NT2/D1 (cell line): ENCODE measurements at regions not wholly inside any gene's neighbourhood (a gene's known extent, or its start where the extent isn't known, plus 50 kb on each side); places are given as distances from the start of the nearest gene placed in this dataset.

Experiments
- DNase-seq: peaks from one replicate; pipeline ENCODE4 v3.0.0-alpha.2; 2011; ENCODE audit warnings: low read depth, low spot score
- H3K27me3 ChIP-seq: 2 replicates; pipeline ENCODE4 v1.6.0; 2011; ENCODE audit warnings: mild to moderate bottlenecking; ENCODE audit not compliant: insufficient read length, insufficient read depth
- H3K36me3 ChIP-seq: 2 replicates; pipeline ENCODE4 v1.6.1; 2011; ENCODE audit warnings: mild to moderate bottlenecking, low read length, mixed read lengths; ENCODE audit not compliant: insufficient read depth, insufficient read length
- H3K4me1 ChIP-seq: 2 replicates; pipeline ENCODE4 v1.5.1; 2011; ENCODE audit not compliant: insufficient read depth, insufficient read length
- H3K4me3 ChIP-seq: 2 replicates; pipeline ENCODE4 v1.5.1; 2011; ENCODE audit warnings: low read depth; ENCODE audit not compliant: insufficient read length
- H3K9ac ChIP-seq: 2 replicates; pipeline ENCODE4 v1.6.0; 2011; ENCODE audit warnings: low read depth; ENCODE audit not compliant: insufficient read length
- H3K9me3 ChIP-seq: 2 replicates; pipeline ENCODE4 v1.5.1; 2011; ENCODE audit warnings: mild to moderate bottlenecking, low read length; ENCODE audit not compliant: insufficient read depth
- SUZ12 ChIP-seq: IDR thresholded peaks from 2 replicates; pipeline ENCODE4 v1.6.1; 2011; ENCODE audit not compliant: insufficient read length, insufficient read depth; ENCODE audit errors: extremely low read depth
- YY1 ChIP-seq: IDR thresholded peaks from 2 replicates; pipeline ENCODE4 v1.6.1; 2011; ENCODE audit not compliant: insufficient read length, insufficient read depth
- ZNF274 ChIP-seq: IDR thresholded peaks from 2 replicates; pipeline ENCODE4 v1.6.1; 2011; ENCODE audit warnings: mild to moderate bottlenecking, low read depth, low read length

DNA sequence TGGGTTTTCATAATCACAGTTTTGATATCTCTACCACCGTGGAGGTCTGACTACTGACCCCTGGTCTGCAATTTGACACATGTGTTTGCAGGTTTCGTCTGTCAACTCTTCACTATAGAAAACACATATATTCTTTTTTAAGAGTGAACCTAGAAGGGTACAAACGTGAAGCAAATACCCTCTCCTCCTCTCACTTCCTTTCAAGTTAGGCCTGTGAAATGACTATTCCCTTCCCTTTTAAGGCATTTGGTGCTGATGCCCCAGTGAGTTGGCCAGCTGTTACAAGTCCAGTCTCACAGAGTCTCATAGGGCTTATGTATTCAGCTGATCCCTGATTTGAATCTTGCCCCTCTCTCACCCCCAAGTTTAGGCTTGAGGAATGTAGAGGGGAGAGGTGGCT is 742.0 kb upstream of the IGFBP3 start:
- no peak overlapping the region for H3K4me3 ChIP-seq
- TF ChIP-seq YY1 (no peak), ZNF274 (no peak), SUZ12 (no peak)

DNA sequence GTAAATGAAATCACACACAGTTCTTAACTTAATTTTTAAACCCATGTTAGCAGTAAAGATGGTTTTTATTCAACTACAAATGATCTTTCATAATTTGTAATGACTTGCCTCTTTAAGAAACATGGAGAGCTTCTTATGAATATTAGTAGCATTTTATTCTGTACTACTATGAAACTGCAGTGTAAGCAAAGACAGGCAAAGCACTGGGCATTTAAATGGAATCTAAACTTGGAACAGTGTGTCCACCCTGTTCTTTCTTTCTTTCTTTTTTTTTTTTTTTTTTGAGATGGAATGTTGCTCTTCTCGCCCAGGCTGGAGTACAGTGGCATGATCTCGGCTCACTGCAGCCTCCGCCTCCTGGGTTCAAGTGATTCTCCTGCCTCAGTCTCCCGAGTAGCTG is 740.4 kb upstream of the IGFBP3 start:
- Histone ChIP-seq H3K9me3 (peaks cover 13% of the 10 kb centered on the region; the same call in 1 of the 2 replicates), H3K9ac (no peak overlapping the region), H3K36me3 (no peaks in the 10 kb centered on the region), H3K4me3 (no peak overlapping the region), H3K4me1 (no peaks in the 10 kb centered on the region), H3K27me3 (no peaks in the 10 kb centered on the region)
- no peak for TF ChIP-seq SUZ12
- DNase-seq = no peak

More for the DNA sequence above, 742.0 kb upstream of the IGFBP3 start:
- no peak for DNase-seq
- no peak overlapping the region for H3K9ac ChIP-seq
- peaks cover 13% of the 10 kb centered on the region; the same call in 1 of the 2 replicates for H3K9me3 ChIP-seq
- no peaks in the 10 kb centered on the region for H3K27me3 ChIP-seq
- H3K4me1 ChIP-seq = no peaks in the 10 kb centered on the region
- H3K36me3 ChIP-seq = no peaks in the 10 kb centered on the region

DNA sequence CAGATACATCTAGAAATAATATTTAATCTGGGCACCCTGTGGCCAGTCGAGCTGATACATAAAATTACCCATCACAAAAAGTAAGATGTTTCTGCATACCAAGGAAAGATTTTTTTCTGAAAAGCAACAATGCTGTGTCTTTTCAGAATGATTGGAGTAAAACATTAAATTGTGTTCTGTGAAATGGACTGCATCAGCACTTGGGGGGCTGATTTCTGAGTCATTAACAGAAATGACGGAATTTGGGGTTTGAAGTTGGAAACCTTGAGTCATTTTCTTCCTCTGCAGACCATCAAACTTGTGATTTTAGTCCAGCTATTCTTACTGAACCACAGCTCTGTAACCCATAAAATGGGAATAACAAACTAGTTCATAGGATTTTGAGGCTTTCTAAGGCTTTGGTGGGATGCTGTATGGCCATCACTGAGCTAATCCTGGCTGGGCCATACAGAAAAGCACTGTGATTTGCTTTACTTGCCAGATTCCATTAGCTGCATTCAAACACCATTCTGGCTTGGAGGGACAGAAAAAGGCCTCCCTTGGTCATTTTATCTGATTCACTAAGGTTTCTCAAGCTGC is 739.4 kb upstream of the IGFBP3 start:
- no peaks in the 10 kb centered on the region for H3K36me3 ChIP-seq
- no peaks in the 10 kb centered on the region for H3K4me1 ChIP-seq
- TF ChIP-seq SUZ12 = no peak
- TF ChIP-seq YY1 = no peak
- TF ChIP-seq ZNF274 = no peak
- DNase-seq = no peak
- no peaks in the 10 kb centered on the region for H3K27me3 ChIP-seq
- no peak overlapping the region for H3K9ac ChIP-seq
- H3K9me3 ChIP-seq = 0 out of 2 replicates have a peak, but pooled peaks cover 7% of the 10 kb centered on the region
- no peak overlapping the region for H3K4me3 ChIP-seq

DNA sequence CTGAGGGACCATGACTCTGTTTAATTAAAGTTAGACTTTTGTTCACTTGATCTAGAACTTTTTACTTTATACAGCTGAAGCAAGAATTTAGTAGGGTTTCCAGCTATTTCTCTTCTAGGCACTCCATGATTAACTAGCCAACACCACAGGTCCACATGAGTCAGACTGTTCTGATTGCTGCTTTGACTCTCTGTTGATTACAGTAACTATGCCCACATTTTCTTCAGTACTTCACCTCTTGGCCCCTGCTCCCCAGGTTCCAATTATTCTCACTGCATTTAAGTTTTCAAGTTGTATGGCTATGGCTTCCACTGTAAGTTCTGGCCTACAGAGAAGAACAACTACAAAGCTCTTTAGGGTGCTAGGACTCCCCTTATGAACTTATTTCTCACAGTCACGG is 737.2 kb upstream of the IGFBP3 start:
- Histone ChIP-seq H3K4me3 (no peak overlapping the region), H3K9ac (no peak overlapping the region), H3K36me3 (no peaks in the 10 kb centered on the region), H3K27me3 (no peaks in the 10 kb centered on the region), H3K4me1 (no peaks in the 10 kb centered on the region), H3K9me3 (0 out of 2 replicates have a peak, but pooled peaks cover 7% of the 10 kb centered on the region)
- TF ChIP-seq SUZ12 (no peak), YY1 (no peak), ZNF274 (no peak)
- DNase-seq = no peak

DNA sequence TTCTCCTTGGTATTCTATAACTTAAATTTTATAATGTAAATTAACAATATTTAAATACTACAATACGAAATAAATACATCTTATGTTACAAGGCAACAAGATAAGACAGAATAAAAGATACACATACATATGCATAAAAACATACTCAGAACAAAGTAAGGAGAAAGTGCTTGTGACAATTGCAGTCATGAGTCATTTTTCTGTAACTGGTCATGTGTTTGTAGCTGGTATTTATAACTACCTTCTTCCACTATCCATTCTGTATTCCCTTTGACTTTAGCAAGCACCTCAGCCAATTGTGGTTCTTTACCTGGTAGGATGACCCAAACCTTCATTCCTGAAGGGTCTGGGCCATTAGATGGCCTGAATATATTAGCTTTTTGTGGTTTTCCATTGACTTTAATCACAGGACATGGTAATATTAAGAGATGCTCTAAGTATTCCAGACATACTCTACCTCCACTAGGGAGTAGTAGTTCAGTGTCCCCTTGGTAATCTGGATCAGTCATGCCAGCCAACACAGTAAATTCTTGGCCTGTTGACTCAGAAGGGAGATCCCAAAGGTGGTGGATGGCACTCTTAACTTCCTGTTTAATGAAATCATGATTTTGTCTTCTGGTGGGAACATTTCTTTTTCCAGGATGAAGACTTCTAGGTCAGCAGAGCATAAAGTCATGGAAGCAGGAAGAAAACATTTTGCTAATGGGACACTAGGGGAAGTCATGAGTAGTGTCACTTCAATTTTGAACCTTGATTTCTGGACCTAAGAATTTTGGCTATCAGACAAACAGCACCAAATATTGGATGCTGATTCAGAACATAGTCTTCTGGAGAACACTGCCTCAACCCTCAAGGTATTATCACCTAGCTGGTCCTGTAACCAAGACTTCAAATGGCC is 733.7 kb upstream of the IGFBP3 start:
- Histone ChIP-seq H3K9ac (no peak overlapping the region), H3K4me1 (no peaks in the 10 kb centered on the region), H3K27me3 (no peaks in the 10 kb centered on the region), H3K4me3 (no peak overlapping the region), H3K9me3 (0 out of 2 replicates have a peak, but pooled peaks cover 7% of the 10 kb centered on the region), H3K36me3 (no peaks in the 10 kb centered on the region)
- DNase-seq = no peak
- TF ChIP-seq ZNF274 = no peak
- no peak for TF ChIP-seq SUZ12
- no peak for TF ChIP-seq YY1

DNA sequence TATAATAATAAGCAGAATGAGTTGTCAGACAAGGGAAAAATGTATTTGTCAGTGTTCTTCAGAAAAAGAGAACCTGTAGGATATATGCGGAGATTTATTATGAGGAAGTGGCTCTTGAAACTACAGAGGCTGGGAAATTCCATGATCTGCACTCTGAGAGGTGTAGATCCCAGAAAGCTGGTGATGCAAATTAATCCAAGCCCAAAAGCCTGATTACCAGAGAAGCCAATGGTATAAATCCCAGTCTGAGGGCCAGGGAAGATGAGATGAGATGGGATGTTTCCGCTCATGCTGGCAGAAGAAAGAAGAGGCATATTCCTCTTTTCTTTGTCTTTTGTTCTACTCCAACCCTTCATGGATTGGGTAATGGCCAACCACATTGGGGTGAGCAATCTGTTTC is 732.8 kb upstream of the IGFBP3 start:
- DNase-seq = no peak
- Histone ChIP-seq H3K27me3 (no peaks in the 10 kb centered on the region), H3K9ac (no peak overlapping the region), H3K4me1 (no peaks in the 10 kb centered on the region), H3K9me3 (0 out of 2 replicates have a peak, but pooled peaks cover 2% of the 10 kb centered on the region), H3K4me3 (no peak overlapping the region), H3K36me3 (no peaks in the 10 kb centered on the region)
- TF ChIP-seq ZNF274 (no peak), YY1 (no peak), SUZ12 (no peak)

DNA sequence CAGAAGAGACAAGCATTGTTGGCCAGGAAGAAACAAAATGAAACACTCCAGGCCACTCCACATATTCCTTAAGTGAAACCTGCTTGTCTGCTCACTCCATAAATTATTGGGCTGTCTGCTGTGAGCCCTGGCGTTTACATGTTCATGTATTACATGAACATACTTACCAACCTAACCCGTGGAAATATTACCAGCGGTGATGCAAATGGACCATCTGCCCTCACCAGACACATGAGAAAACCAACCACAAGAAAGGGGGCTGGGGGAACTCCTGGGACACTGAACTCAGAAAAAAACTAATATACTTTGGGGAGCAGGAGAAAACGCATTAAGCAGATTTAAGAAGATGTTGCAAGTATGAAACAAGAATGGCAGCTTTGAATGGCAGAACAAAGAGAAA is 731.2 kb upstream of the IGFBP3 start:
- Histone ChIP-seq H3K9ac (no peak overlapping the region), H3K36me3 (no peaks in the 10 kb centered on the region), H3K4me1 (no peaks in the 10 kb centered on the region), H3K9me3 (peaks cover 12% of the 10 kb centered on the region; the same call in 1 of the 2 replicates), H3K27me3 (no peaks in the 10 kb centered on the region), H3K4me3 (no peak overlapping the region)
- TF ChIP-seq ZNF274 = no peak
- no peak for TF ChIP-seq SUZ12
- no peak for TF ChIP-seq YY1
- no peak for DNase-seq
